HepG2 (cell line): ENCODE measurements at regions not wholly inside any gene's neighbourhood (a gene's known extent, or its start where the extent isn't known, plus 50 kb on each side); places are given as distances from the start of the nearest gene placed in this dataset.

Experiments used
- CTCF ChIP-seq: sonication (generic); formaldehyde crosslinking; IDR thresholded peaks from 2 replicates; pipeline ENCODE4 v1.5.0; 2020; ENCODE audit warnings: mild to moderate bottlenecking, missing genetic modification reagents, moderate library complexity
- GABPA ChIP-seq, 2 experiments: IDR thresholded peaks; 2 replicates each; pipeline ENCODE4 v1.6.1; 2011 to 2016; ENCODE audit warnings: low read depth in 2 of 2, low read length in 1 of 2, missing biosample characterization in 1 of 2, missing genetic modification characterization in 1 of 2
- GATAD2A ChIP-seq: IDR thresholded peaks from 2 replicates; pipeline ENCODE4 v1.6.1; 2016
- HES4 ChIP-seq: sonication (generic); formaldehyde crosslinking; IDR thresholded peaks from 2 replicates; pipeline ENCODE4 v1.9.0; 2021; ENCODE audit warnings: mild to moderate bottlenecking, missing genetic modification reagents, borderline replicate concordance
- NFYC ChIP-seq: IDR thresholded peaks from 2 replicates; pipeline ENCODE4 v1.6.1; 2016; ENCODE audit warnings: missing genetic modification reagents, missing compliant biosample characterization
- NR2C2 ChIP-seq: sonication (generic); formaldehyde crosslinking; IDR thresholded peaks from 2 replicates; pipeline ENCODE4 v1.4.0; 2020; ENCODE audit warnings: missing genetic modification reagents, mild to moderate bottlenecking, moderate library complexity, borderline replicate concordance
- PCBP2 ChIP-seq: fragments of 200-400 bp; formaldehyde crosslinking; optimal IDR thresholded peaks from 2 replicates; pipeline ENCODE3; 2018; ENCODE audit warnings: low read length, low read depth; ENCODE audit not compliant: poor library complexity, severe bottlenecking
- POLR2AphosphoS5 ChIP-seq: IDR thresholded peaks from 2 replicates; pipeline ENCODE4 v1.6.1; 2012; ENCODE audit warnings: low read depth, low read length
- RAD21 ChIP-seq: fragments of 450-650 bp; formaldehyde crosslinking; IDR thresholded peaks from 2 replicates; pipeline ENCODE4 v1.5.0; 2020; ENCODE audit warnings: mild to moderate bottlenecking
- THYN1 ChIP-seq: sonication (generic); formaldehyde crosslinking; IDR thresholded peaks from 2 replicates; pipeline ENCODE4 v1.8.1; 2023; ENCODE audit warnings: low read depth, mild to moderate bottlenecking, moderate library complexity, missing genetic modification reagents, borderline replicate concordance
- ZFP82 ChIP-seq: sonication (generic); formaldehyde crosslinking; IDR thresholded peaks from 2 replicates; pipeline ENCODE4 v1.5.1; 2020; ENCODE audit warnings: mild to moderate bottlenecking, missing genetic modification reagents, borderline replicate concordance

GRCh38 chr10:44577533-44577932 is 192.6 kb upstream of the CXCL12 start:
- TF ChIP-seq POLR2AphosphoS5 (no peak), CTCF (CRISPR knock-in tag) (no peak), THYN1 (CRISPR knock-in tag) (no peak), NR2C2 (CRISPR knock-in tag) (no peak), RAD21 (CRISPR knock-in tag) (no peak), GABPA (IDR thresholded peaks at IDR 0.05; ENCODE audit: low read depth, low read length) (no peak), GABPA (CRISPR knock-in tag; IDR thresholded peaks at IDR 0.05; ENCODE audit: low read depth) (no peak), GATAD2A (CRISPR knock-in tag) (no peak), ZFP82 (no peak), NFYC (CRISPR knock-in tag) (no peak), HES4 (CRISPR knock-in tag) (no peak), PCBP2 (no peak)
